ENCODE measurements at regions not wholly inside any gene's neighbourhood (a gene's known extent, or its start where the extent isn't known, plus 50 kb on each side); places are given as distances from the start of the nearest gene placed in this dataset.

- TF ChIP-seq POLR2A (IDR thresholded peaks at IDR 0.05) (no peak), CTCF (IDR thresholded peaks at IDR 0.05) (no peak)
These were observed 65.0 kb downstream of the LRRC32 start for GRCh38 chr11:76605338-76606074.
